ENCODE measurements at regions not wholly inside any gene's neighbourhood (a gene's known extent, or its start where the extent isn't known, plus 50 kb on each side); places are given as distances from the start of the nearest gene placed in this dataset.

- no peak for DNase-seq
Measured at GRCh38 chr17:71237903-71238538, 882.8 kb upstream of the SOX9 start.

- DNase-seq: no peak
Measured at GRCh38 chr17:71247441-71248015, 873.3 kb upstream of the SOX9 start.

- DNase-seq: no peak
Measured at GRCh38 chr17:71251276-71251675, 869.5 kb upstream of the SOX9 start.

- no peak for DNase-seq
Measured at GRCh38 chr17:71251951-71252350, 868.9 kb upstream of the SOX9 start.

GRCh38 chr17:71252436-71252835, 868.4 kb upstream of the SOX9 start:
- no peak for DNase-seq

GRCh38 chr17:71257096-71257495, 863.7 kb upstream of the SOX9 start:
- DNase-seq: no peak

GRCh38 chr17:71260366-71260940, 860.4 kb upstream of the SOX9 start:
- DNase-seq: no peak

- DNase-seq: no peak
Measured at GRCh38 chr17:71262586-71262985, 858.2 kb upstream of the SOX9 start.

GRCh38 chr17:71267668-71268067, 853.2 kb upstream of the SOX9 start:
- no peak for DNase-seq

- no peak for DNase-seq
Measured at GRCh38 chr17:71269201-71269600, 851.6 kb upstream of the SOX9 start.

- no peak for DNase-seq
Measured at GRCh38 chr17:71273441-71273840, 847.4 kb upstream of the SOX9 start.

- DNase-seq: no peak
Measured at GRCh38 chr17:71276079-71276478, 844.7 kb upstream of the SOX9 start.

- no peak for DNase-seq
Measured at GRCh38 chr17:71283486-71283885, 837.3 kb upstream of the SOX9 start.

- DNase-seq: no peak
Measured at GRCh38 chr17:71284032-71284755, 836.6 kb upstream of the SOX9 start.

- DNase-seq: no peak
Measured at GRCh38 chr17:71286625-71287024, 834.2 kb upstream of the SOX9 start.

- DNase-seq: no peak
Measured at GRCh38 chr17:71287071-71287823, 833.6 kb upstream of the SOX9 start.

- DNase-seq: no peak
Measured at GRCh38 chr17:71292006-71292405, 828.8 kb upstream of the SOX9 start.

GRCh38 chr17:71296005-71296404, 824.8 kb upstream of the SOX9 start:
- DNase-seq: no peak

- DNase-seq: no peak
Measured at GRCh38 chr17:71301063-71301462, 819.8 kb upstream of the SOX9 start.

- no peak for DNase-seq
Measured at GRCh38 chr17:71302721-71303549, 817.9 kb upstream of the SOX9 start.

GRCh38 chr17:71304498-71305158, 816.2 kb upstream of the SOX9 start:
- no peak for DNase-seq

GRCh38 chr17:71313866-71314265, 807.0 kb upstream of the SOX9 start:
- no peak for DNase-seq
